Activated CD8-positive, alpha-beta T cell treated with anti-CD3 and anti-CD28 coated beads for 36 hours (primary cell): ENCODE measurements at regions not wholly inside any gene's neighbourhood (a gene's known extent, or its start where the extent isn't known, plus 50 kb on each side); places are given as distances from the start of the nearest gene placed in this dataset.

Source experiments
- ATAC-seq: fragments of 200-7000 bp; cut with Tn5 transposase; one replicate; pipeline ENCODE4 v1.10.0; 2021; ENCODE audit warnings: mild to moderate bottlenecking, moderate library complexity
- CTCF ChIA-PET: fragments of 350-600 bp; sonication (Branson Sonifier 250); formaldehyde crosslinking; loops from one replicate; lab custom pipeline; 2021; ENCODE audit warnings: antibody characterized with exemption; lab: Charles Lee
- POLR2A ChIA-PET: fragments of 350-600 bp; sonication (Branson Sonifier 250); formaldehyde crosslinking; loops from one replicate; lab custom pipeline; 2021; ENCODE audit warnings: antibody characterized with exemption; lab: Charles Lee
- DNase-seq: peaks from one replicate; pipeline ENCODE4 v3.0.0-alpha.2; 2020
- H3K27ac Mint-ChIP-seq: one replicate; pipeline ENCODE4 v1.8.0; 2021; ENCODE audit warnings: mild to moderate bottlenecking, mixed read lengths
- H3K27me3 Mint-ChIP-seq: one replicate; pipeline ENCODE4 v1.8.0; 2021; ENCODE audit warnings: mixed read lengths
- H3K36me3 Mint-ChIP-seq: one replicate; pipeline ENCODE4 v1.8.0; 2021; ENCODE audit warnings: low read depth, mixed read lengths
- H3K4me1 Mint-ChIP-seq: one replicate; pipeline ENCODE4 v1.8.0; 2021; ENCODE audit warnings: low read depth, mixed read lengths
- H3K4me3 Mint-ChIP-seq: one replicate; pipeline ENCODE4 v1.8.0; 2021; ENCODE audit warnings: mild to moderate bottlenecking, moderate library complexity, mixed read lengths
- H3K9me3 Mint-ChIP-seq: one replicate; pipeline ENCODE4 v1.8.0; 2021; ENCODE audit warnings: mixed read lengths
- CTCF ChIP-seq: fragments of 200-600 bp; IDR thresholded peaks from one replicate; pipeline ENCODE4 v1.8.0; 2022; ENCODE audit warnings: antibody characterized with exemption, mild to moderate bottlenecking
- intact Hi-C: fragments of 100-400 bp; cut with micrococcal nuclease; formaldehyde crosslinking; loops from one replicate; pipeline ENCODE4 v1.10.0; 2022

- Mint-ChIP-seq H3K4me3 (no peak overlapping the region), H3K27me3 (no peaks in the 10 kb centered on the region), H3K9me3 (no peaks in the 10 kb centered on the region), H3K36me3 (no peaks in the 10 kb centered on the region), H3K27ac (no peak overlapping the region), H3K4me1 (no peaks in the 10 kb centered on the region)
- POLR2A ChIA-PET = no interaction called here
- intact Hi-C loops = no loop called here
- ATAC-seq (no peak), DNase-seq (no peak)
- CTCF ChIA-PET = no interaction called here
- no peak for TF ChIP-seq CTCF
These were observed 195.5 kb downstream of the ETV1 start for GRCh38 chr7:13793926-13794325.

- ChIA-PET CTCF (no interaction called here), POLR2A (no interaction called here)
- no peak for ATAC-seq
- no peak overlapping the region for H3K4me3 Mint-ChIP-seq
- TF ChIP-seq CTCF = no peak
- no peaks in the 10 kb centered on the region for H3K27me3 Mint-ChIP-seq
- H3K36me3 Mint-ChIP-seq = no peaks in the 10 kb centered on the region
- no peaks in the 10 kb centered on the region for H3K9me3 Mint-ChIP-seq
- no peak for DNase-seq
- no peak overlapping the region for H3K27ac Mint-ChIP-seq
- intact Hi-C loops = no loop called here
- H3K4me1 Mint-ChIP-seq = no peaks in the 10 kb centered on the region
These were observed 194.9 kb downstream of the ETV1 start for GRCh38 chr7:13794581-13794980.

GRCh38 chr7:13797545-13797944 lies 191.9 kb downstream of the ETV1 start:
- Mint-ChIP-seq H3K36me3 (no peaks in the 10 kb centered on the region), H3K27ac (no peak overlapping the region), H3K9me3 (no peaks in the 10 kb centered on the region), H3K4me1 (no peaks in the 10 kb centered on the region), H3K27me3 (no peaks in the 10 kb centered on the region), H3K4me3 (no peak overlapping the region)
- intact Hi-C loops = no loop called here
- DNase-seq (no peak), ATAC-seq (no peak)
- no peak for TF ChIP-seq CTCF
- ChIA-PET POLR2A (interaction anchor here (0.5 kb wide), 1 partner anchor 1383 kb away, joined by 3 read pairs; no protein-coding TSS in a partner anchor), CTCF (no interaction called here)

- POLR2A ChIA-PET = no interaction called here
- Mint-ChIP-seq H3K9me3 (no peaks in the 10 kb centered on the region), H3K27me3 (no peaks in the 10 kb centered on the region), H3K4me1 (no peaks in the 10 kb centered on the region), H3K4me3 (no peak overlapping the region), H3K36me3 (no peaks in the 10 kb centered on the region), H3K27ac (no peak overlapping the region)
- no peak for TF ChIP-seq CTCF
- CTCF ChIA-PET = no interaction called here
- ATAC-seq (peak; percentile 77), DNase-seq (peak; percentile 36)
- intact Hi-C loops = no loop called here
These were observed 188.6 kb downstream of the ETV1 start for GRCh38 chr7:13800694-13801448.

- Mint-ChIP-seq H3K4me3 (no peak overlapping the region), H3K27ac (no peak overlapping the region), H3K4me1 (no peaks in the 10 kb centered on the region), H3K36me3 (no peaks in the 10 kb centered on the region), H3K9me3 (no peaks in the 10 kb centered on the region), H3K27me3 (no peaks in the 10 kb centered on the region)
- DNase-seq = no peak
- ChIA-PET POLR2A (no interaction called here), CTCF (no interaction called here)
- no peak for TF ChIP-seq CTCF
- no peak for ATAC-seq
- intact Hi-C loops = no loop called here
These were observed 187.8 kb downstream of the ETV1 start for GRCh38 chr7:13801669-13802068.
